Natural killer cell (primary cell): ENCODE measurements at regions not wholly inside any gene's neighbourhood (a gene's known extent, or its start where the extent isn't known, plus 50 kb on each side); places are given as distances from the start of the nearest gene placed in this dataset.

Experiments
- ATAC-seq, 3 donors: fragments of 150-1000 bp in 2 of 3; fragments of 200-7000 bp in 1 of 3; cut with Tn5 transposase; 1 replicate in 1 of 3; 2 replicates in 2 of 3; pipeline ENCODE4 v1.10.0; 2021; ENCODE audit warnings: mild to moderate bottlenecking in 2 of 3, moderate library complexity in 2 of 3
- DNase-seq, 2 donors: peaks; one replicate each; pipeline versions ENCODE4 v3.0.0 to v3.0.0-alpha.2; 2013 to 2021; ENCODE audit warnings: mixed read lengths in 1 of 2
- H3K27ac ChIP-seq: one replicate; pipeline ENCODE4 v1.5.1; 2013; ENCODE audit warnings: mild to moderate bottlenecking, low read length
- H3K27me3 ChIP-seq: one replicate; pipeline ENCODE4 v1.6.1; 2013; ENCODE audit warnings: low read length; ENCODE audit not compliant: control insufficient read depth, insufficient read depth
- H3K36me3 ChIP-seq: one replicate; pipeline ENCODE4 v1.6.1; 2013; ENCODE audit warnings: low read length; ENCODE audit not compliant: control insufficient read depth, insufficient read depth
- H3K4me1 ChIP-seq: one replicate; pipeline ENCODE4 v1.6.1; 2013; ENCODE audit warnings: low read length; ENCODE audit not compliant: control insufficient read depth, insufficient read depth
- H3K4me3 ChIP-seq: one replicate; pipeline ENCODE4 v1.5.1; 2013; ENCODE audit warnings: low read length
- H3K9me3 ChIP-seq: one replicate; pipeline ENCODE4 v1.6.1; 2013; ENCODE audit warnings: low read length; ENCODE audit not compliant: control insufficient read depth, insufficient read depth
- H3K27ac Mint-ChIP-seq, 2 donors: one replicate each; pipeline ENCODE4 v1.8.0; 2022; ENCODE audit warnings: mild to moderate bottlenecking in 2 of 2, mixed read lengths in 2 of 2, moderate library complexity in 1 of 2
- H3K27me3 Mint-ChIP-seq, 2 donors: one replicate each; pipeline ENCODE4 v1.8.0; 2022; ENCODE audit warnings: low read depth in 2 of 2, mixed read lengths in 2 of 2
- H3K36me3 Mint-ChIP-seq: one replicate; pipeline ENCODE4 v1.8.0; 2022; ENCODE audit warnings: mixed read lengths
- H3K4me1 Mint-ChIP-seq, 2 donors: one replicate each; pipeline ENCODE4 v1.8.0; 2022; ENCODE audit warnings: mixed read lengths in 2 of 2
- H3K4me3 Mint-ChIP-seq: one replicate; pipeline ENCODE4 v1.8.0; 2022; ENCODE audit warnings: mild to moderate bottlenecking, moderate library complexity, mixed read lengths
- H3K9me3 Mint-ChIP-seq, 2 donors: one replicate each; pipeline ENCODE4 v1.8.0; 2022; ENCODE audit warnings: mixed read lengths in 2 of 2
- WGBS: methylation state at CpG from one replicate; pipeline ENCODE4 v1.1.7; 2013; ENCODE audit warnings: missing lambda C conversion rate; ENCODE audit not compliant: insufficient coverage; 5-methylcytosine and 5-hydroxymethylcytosine counted together
- intact Hi-C: fragments of 100-400 bp; cut with micrococcal nuclease; formaldehyde crosslinking; loops from one replicate; pipeline ENCODE4 v1.14.2; 2022
- TF ChIP-seq, protein P1 (sequence below): fragments of 200-600 bp; IDR thresholded peaks from one replicate; pipeline ENCODE4 v1.8.0; 2022; ENCODE audit warnings: antibody characterized with exemption

DNA sequence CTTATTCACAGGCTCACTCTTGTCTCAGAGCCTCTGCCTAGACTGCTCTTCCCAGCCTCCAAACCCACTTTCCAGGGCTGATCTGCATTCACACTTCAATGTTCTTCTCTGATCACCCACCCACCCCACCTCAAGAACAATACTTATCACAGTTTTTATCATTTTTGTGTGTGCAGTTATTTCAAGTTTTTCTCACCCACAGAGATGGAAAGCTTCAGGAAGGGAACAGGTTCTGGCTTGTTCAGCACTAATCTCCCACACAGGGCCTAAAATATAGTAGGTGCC lies 160.9 kb downstream of the MRPL14 start:
- H3K27ac ChIP-seq: no peak overlapping the region
- H3K27me3 ChIP-seq: no peaks in the 10 kb centered on the region
- Mint-ChIP-seq H3K27me3 (peaks cover 8 to 14% of the 10 kb centered on the region in 2 donors), H3K4me3 (no peak overlapping the region), H3K27ac (no peak overlapping the region), H3K9me3 (no peaks in the 10 kb centered on the region), H3K36me3 (no peaks in the 10 kb centered on the region), H3K4me1 (no peaks in the 10 kb centered on the region)
- H3K4me1 ChIP-seq: no peaks in the 10 kb centered on the region
- DNase-seq (no peak), ATAC-seq (no peak)
- TF ChIP-seq, protein P1, sequence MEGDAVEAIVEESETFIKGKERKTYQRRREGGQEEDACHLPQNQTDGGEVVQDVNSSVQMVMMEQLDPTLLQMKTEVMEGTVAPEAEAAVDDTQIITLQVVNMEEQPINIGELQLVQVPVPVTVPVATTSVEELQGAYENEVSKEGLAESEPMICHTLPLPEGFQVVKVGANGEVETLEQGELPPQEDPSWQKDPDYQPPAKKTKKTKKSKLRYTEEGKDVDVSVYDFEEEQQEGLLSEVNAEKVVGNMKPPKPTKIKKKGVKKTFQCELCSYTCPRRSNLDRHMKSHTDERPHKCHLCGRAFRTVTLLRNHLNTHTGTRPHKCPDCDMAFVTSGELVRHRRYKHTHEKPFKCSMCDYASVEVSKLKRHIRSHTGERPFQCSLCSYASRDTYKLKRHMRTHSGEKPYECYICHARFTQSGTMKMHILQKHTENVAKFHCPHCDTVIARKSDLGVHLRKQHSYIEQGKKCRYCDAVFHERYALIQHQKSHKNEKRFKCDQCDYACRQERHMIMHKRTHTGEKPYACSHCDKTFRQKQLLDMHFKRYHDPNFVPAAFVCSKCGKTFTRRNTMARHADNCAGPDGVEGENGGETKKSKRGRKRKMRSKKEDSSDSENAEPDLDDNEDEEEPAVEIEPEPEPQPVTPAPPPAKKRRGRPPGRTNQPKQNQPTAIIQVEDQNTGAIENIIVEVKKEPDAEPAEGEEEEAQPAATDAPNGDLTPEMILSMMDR: no peak
- no peak overlapping the region for H3K4me3 ChIP-seq
- no peaks in the 10 kb centered on the region for H3K36me3 ChIP-seq
- intact Hi-C loops: no loop called here
- no peaks in the 10 kb centered on the region for H3K9me3 ChIP-seq

DNA sequence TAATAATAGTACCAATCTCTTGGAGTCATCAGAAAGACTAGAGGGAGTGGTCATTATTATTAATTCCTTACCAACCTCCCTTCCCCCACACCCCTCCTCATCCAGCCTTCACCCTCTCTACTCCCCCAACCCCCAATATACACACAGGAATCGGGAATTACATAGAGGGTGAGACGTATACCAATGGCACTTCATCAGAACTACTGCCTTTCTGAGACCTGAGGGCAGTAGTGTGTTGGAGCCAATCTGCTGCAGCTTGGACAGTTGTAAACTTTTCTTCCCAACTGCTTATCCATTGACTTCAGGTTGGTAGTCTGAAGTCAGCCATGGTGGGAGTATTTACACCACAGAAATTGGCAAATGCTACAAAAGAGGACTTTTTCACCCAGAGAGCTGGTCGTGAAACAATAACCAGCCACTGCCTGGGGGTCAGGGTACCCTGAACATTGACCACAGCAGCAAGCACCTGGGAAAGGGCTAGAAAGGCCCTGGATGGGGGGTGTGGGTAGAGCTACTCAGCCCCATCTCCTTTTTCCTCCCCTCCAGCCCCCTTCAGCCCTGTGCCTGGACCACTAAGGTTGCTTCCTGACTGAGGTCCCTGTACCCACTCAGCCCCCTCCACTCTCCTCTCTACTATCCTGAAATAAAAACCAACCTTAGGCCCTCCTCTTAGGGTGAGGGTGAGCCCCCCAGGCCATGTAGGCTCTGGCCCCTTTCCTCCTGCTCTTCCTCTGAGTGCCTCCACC lies 161.5 kb downstream of the MRPL14 start:
- DNase-seq: no peak
- Mint-ChIP-seq H3K36me3 (no peaks in the 10 kb centered on the region), H3K27ac (no peak overlapping the region)

DNA sequence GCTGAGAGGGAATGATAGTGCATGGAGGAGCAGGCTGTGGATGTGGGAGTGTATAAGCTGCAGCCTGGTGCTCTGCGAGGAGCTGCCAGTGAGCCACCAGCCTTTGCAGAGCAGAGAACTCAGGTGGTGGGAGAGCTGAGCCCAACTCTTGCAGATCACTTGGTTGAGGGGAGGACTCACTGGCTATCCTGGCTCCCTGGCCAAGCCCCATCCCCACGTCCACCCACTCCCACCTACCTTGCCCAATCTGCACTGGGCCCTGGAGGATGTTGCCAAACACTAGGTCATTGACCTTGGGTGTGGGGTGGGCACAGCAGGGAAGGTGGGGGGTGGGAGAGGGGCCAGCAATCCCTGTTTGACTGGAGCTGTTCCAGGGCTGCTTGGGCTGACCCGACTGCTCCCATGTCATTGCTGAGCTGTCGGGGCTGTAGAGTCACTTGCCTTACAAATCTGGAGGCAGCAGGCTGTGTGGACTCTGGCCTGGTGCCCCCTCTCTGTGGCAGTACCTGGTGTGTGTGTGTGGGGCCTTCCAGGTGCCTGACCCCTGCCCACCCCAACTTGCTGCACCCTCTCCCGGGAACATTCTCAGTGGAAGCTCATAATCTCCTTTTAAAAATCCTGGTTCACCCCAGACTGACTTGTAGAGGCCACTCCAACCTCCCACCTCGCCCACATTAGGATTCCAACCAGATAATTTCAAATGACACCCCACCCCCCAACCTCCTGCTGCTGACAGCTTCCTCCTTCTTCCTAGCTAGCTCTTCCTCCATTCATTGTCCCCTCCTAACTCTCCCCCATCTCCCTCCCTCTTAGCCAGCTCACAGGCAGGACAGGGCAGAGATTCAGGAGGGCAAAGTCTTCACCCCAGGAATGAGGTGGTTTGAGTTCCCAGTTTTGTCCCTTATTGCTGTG lies 162.3 kb downstream of the MRPL14 start:
- 72% methylated on average over 5 of the region's 6 CpGs for WGBS
- no peaks in the 10 kb centered on the region for H3K4me1 Mint-ChIP-seq
- no peak overlapping the region for H3K27ac Mint-ChIP-seq
- Histone ChIP-seq H3K4me3 (no peak overlapping the region), H3K27ac (no peak overlapping the region), H3K9me3 (no peaks in the 10 kb centered on the region), H3K4me1 (no peaks in the 10 kb centered on the region), H3K36me3 (no peaks in the 10 kb centered on the region), H3K27me3 (peaks cover 3% of the 10 kb centered on the region)
- no peaks in the 10 kb centered on the region for H3K9me3 Mint-ChIP-seq
- peaks cover 22% of the 10 kb centered on the region in 2 donors for H3K27me3 Mint-ChIP-seq
- ATAC-seq: no peak
- TF ChIP-seq, protein P1: no peak
- H3K36me3 Mint-ChIP-seq: no peaks in the 10 kb centered on the region
- no peak for DNase-seq
- H3K4me3 Mint-ChIP-seq: no peak overlapping the region
- intact Hi-C loops: no loop called here

More for the DNA sequence above, 161.5 kb downstream of the MRPL14 start:
- peaks cover 13 to 14% of the 10 kb centered on the region in 2 donors for H3K27me3 Mint-ChIP-seq
- intact Hi-C loops: no loop called here
- no peaks in the 10 kb centered on the region for H3K9me3 Mint-ChIP-seq
- H3K36me3 ChIP-seq: no peaks in the 10 kb centered on the region
- TF ChIP-seq, protein P1: no peak
- H3K4me3 Mint-ChIP-seq: no peak overlapping the region
- no peaks in the 10 kb centered on the region for H3K9me3 ChIP-seq
- H3K27me3 ChIP-seq: no peaks in the 10 kb centered on the region
- no peak overlapping the region for H3K4me3 ChIP-seq
- H3K27ac ChIP-seq: no peak overlapping the region
- H3K4me1 ChIP-seq: no peaks in the 10 kb centered on the region
- H3K4me1 Mint-ChIP-seq: no peaks in the 10 kb centered on the region
- ATAC-seq: no peak
- 95% methylated on average over 3 of the region's 3 CpGs for WGBS
